ENCODE measurements at regions not wholly inside any gene's neighbourhood (a gene's known extent, or its start where the extent isn't known, plus 50 kb on each side); places are given as distances from the start of the nearest gene placed in this dataset.

DNA sequence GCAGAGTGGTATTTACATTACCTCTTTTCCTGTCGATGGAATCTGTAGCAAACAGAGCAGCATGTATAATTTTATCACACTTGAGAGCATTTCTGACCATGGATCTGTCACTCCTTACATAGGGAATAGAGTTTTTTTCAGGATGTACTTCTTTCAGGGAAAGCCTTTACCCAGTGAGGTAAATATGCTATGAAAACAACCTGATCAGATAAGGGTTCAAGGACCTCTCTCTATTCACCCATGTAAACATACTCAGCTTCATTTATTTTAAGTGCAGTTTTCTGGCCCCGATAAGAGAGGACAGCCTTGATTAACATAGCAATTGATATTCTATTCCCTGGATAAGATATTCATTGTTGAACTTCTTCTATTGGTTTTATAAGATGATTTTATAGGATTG lies 87.3 kb upstream of the ESX1 start:
- TF ChIP-seq ZNF232 (CRISPR knock-in tag; IDR thresholded peaks at IDR 0.05) (no peak), SMAD3 (CRISPR knock-in tag; IDR thresholded peaks at IDR 0.05; ENCODE audit: borderline replicate concordance) (no peak), CREB1 (CRISPR knock-in tag; IDR thresholded peaks at IDR 0.05) (no peak), SOX15 (CRISPR knock-in tag; IDR thresholded peaks at IDR 0.05) (no peak), FOXK1 (CRISPR knock-in tag; IDR thresholded peaks at IDR 0.05) (no peak)
- TF ChIP-seq, protein P1, sequence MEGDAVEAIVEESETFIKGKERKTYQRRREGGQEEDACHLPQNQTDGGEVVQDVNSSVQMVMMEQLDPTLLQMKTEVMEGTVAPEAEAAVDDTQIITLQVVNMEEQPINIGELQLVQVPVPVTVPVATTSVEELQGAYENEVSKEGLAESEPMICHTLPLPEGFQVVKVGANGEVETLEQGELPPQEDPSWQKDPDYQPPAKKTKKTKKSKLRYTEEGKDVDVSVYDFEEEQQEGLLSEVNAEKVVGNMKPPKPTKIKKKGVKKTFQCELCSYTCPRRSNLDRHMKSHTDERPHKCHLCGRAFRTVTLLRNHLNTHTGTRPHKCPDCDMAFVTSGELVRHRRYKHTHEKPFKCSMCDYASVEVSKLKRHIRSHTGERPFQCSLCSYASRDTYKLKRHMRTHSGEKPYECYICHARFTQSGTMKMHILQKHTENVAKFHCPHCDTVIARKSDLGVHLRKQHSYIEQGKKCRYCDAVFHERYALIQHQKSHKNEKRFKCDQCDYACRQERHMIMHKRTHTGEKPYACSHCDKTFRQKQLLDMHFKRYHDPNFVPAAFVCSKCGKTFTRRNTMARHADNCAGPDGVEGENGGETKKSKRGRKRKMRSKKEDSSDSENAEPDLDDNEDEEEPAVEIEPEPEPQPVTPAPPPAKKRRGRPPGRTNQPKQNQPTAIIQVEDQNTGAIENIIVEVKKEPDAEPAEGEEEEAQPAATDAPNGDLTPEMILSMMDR (IDR thresholded peaks at IDR 0.05): no peak
- TF ChIP-seq, protein P2, sequence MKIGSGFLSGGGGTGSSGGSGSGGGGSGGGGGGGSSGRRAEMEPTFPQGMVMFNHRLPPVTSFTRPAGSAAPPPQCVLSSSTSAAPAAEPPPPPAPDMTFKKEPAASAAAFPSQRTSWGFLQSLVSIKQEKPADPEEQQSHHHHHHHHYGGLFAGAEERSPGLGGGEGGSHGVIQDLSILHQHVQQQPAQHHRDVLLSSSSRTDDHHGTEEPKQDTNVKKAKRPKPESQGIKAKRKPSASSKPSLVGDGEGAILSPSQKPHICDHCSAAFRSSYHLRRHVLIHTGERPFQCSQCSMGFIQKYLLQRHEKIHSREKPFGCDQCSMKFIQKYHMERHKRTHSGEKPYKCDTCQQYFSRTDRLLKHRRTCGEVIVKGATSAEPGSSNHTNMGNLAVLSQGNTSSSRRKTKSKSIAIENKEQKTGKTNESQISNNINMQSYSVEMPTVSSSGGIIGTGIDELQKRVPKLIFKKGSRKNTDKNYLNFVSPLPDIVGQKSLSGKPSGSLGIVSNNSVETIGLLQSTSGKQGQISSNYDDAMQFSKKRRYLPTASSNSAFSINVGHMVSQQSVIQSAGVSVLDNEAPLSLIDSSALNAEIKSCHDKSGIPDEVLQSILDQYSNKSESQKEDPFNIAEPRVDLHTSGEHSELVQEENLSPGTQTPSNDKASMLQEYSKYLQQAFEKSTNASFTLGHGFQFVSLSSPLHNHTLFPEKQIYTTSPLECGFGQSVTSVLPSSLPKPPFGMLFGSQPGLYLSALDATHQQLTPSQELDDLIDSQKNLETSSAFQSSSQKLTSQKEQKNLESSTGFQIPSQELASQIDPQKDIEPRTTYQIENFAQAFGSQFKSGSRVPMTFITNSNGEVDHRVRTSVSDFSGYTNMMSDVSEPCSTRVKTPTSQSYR (CRISPR knock-in tag; IDR thresholded peaks at IDR 0.05): no peak
- TF ChIP-seq, protein P3, sequence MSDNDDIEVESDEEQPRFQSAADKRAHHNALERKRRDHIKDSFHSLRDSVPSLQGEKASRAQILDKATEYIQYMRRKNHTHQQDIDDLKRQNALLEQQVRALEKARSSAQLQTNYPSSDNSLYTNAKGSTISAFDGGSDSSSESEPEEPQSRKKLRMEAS (CRISPR knock-in tag; IDR thresholded peaks at IDR 0.05): no peak
- TF ChIP-seq, protein P4, sequence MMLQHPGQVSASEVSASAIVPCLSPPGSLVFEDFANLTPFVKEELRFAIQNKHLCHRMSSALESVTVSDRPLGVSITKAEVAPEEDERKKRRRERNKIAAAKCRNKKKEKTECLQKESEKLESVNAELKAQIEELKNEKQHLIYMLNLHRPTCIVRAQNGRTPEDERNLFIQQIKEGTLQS (CRISPR knock-in tag; conservative IDR thresholded peaks at IDR 0.05): no peak
